HL-60 (cell line): ENCODE measurements at regions not wholly inside any gene's neighbourhood (a gene's known extent, or its start where the extent isn't known, plus 50 kb on each side); places are given as distances from the start of the nearest gene placed in this dataset.

Experiments used
- DNase-seq, 2 experiments: peaks; one replicate each; pipeline ENCODE4 v3.0.0-alpha.2; 2010 to 2020; ENCODE audit warnings: low read depth in 1 of 2, low spot score in 1 of 2
- H3K27ac ChIP-seq: fragments of 250-450 bp; sonication (Bioruptor Pico); replicated peaks from 2 replicates; pipeline ENCODE4 v1.5.1; 2020; ENCODE audit warnings: mild to moderate bottlenecking, moderate library complexity
- H3K27me3 ChIP-seq: fragments of 250-450 bp; sonication (Bioruptor Pico); 2 replicates; pipeline ENCODE4 v1.5.1; 2021; ENCODE audit warnings: mild to moderate bottlenecking, moderate library complexity; ENCODE audit not compliant: insufficient read depth, poor library complexity, severe bottlenecking
- H3K4me3 ChIP-seq: replicated peaks from 2 replicates; pipeline ENCODE4 v1.5.1; 2011; ENCODE audit warnings: mild to moderate bottlenecking, control low read depth, low read length; ENCODE audit not compliant: insufficient read depth
- CTCF ChIP-seq: IDR thresholded peaks from one replicate; pipeline ENCODE4 v1.5.1; 2011; ENCODE audit warnings: low read length, control low read depth, inconsistent platforms; ENCODE audit not compliant: insufficient read depth
- GABPA ChIP-seq: IDR thresholded peaks from 2 replicates; pipeline ENCODE4 v1.6.1; 2012; ENCODE audit warnings: low read depth
- POLR2AphosphoS5 ChIP-seq: IDR thresholded peaks from 2 replicates; pipeline ENCODE4 v1.6.1; 2012; ENCODE audit warnings: low read depth
- REST ChIP-seq: IDR thresholded peaks from 2 replicates; pipeline ENCODE4 v1.6.1; 2012; ENCODE audit warnings: low read depth; ENCODE audit not compliant: insufficient replicate concordance
- SPI1 ChIP-seq: IDR thresholded peaks from 2 replicates; pipeline ENCODE4 v1.6.1; 2012; ENCODE audit warnings: low read depth, mild to moderate bottlenecking, borderline replicate concordance

- no peaks in the 10 kb centered on the region for H3K27me3 ChIP-seq
- H3K27ac ChIP-seq = no peak overlapping the region
- no peak for DNase-seq
- H3K4me3 ChIP-seq = no peak overlapping the region
- no peak for TF ChIP-seq SPI1
- TF ChIP-seq GABPA = no peak
- TF ChIP-seq REST = no peak
- TF ChIP-seq CTCF = no peak
- TF ChIP-seq POLR2AphosphoS5 = no peak
These were observed 186.6 kb downstream of the TM9SF2 start for GRCh38 chr13:99687723-99688397.

- H3K4me3 ChIP-seq = no peak overlapping the region
- no peaks in the 10 kb centered on the region for H3K27me3 ChIP-seq
- TF ChIP-seq REST = no peak
- no peak for TF ChIP-seq GABPA
- TF ChIP-seq CTCF = no peak
- no peak for TF ChIP-seq SPI1
- TF ChIP-seq POLR2AphosphoS5 = no peak
- H3K27ac ChIP-seq = no peak overlapping the region
- DNase-seq = no peak
These were observed 185.7 kb downstream of the TM9SF2 start for GRCh38 chr13:99686944-99687411.

GRCh38 chr13:99686157-99686572 is 184.9 kb downstream of the TM9SF2 start:
- no peak for DNase-seq
- no peak overlapping the region for H3K4me3 ChIP-seq
- H3K27ac ChIP-seq = no peak overlapping the region
- TF ChIP-seq SPI1 (no peak), POLR2AphosphoS5 (no peak), GABPA (no peak), CTCF (no peak), REST (no peak)
- no peaks in the 10 kb centered on the region for H3K27me3 ChIP-seq
